ENCODE measurements at regions not wholly inside any gene's neighbourhood (a gene's known extent, or its start where the extent isn't known, plus 50 kb on each side); places are given as distances from the start of the nearest gene placed in this dataset.

DNA sequence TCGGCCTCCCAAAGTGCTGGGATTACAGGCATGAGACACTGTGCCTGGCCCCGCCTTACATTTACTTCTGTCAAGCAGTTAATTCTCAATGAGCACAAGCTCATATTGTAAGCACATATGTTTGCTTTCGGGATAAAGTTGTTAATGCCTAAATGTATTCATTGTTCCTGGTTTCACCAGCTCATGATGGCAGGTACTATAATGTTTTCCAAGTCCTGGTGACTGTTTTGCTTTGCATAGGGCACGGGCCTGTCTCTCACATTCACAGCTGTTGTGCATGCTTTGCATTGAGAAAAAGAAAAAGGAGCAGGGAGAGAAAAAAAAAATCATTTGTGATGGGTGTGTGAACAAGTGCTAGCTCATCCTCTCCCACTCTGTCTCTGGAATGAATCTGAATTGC is 661.2 kb upstream of the TENM3 start:
- no peak for DNase-seq

DNA sequence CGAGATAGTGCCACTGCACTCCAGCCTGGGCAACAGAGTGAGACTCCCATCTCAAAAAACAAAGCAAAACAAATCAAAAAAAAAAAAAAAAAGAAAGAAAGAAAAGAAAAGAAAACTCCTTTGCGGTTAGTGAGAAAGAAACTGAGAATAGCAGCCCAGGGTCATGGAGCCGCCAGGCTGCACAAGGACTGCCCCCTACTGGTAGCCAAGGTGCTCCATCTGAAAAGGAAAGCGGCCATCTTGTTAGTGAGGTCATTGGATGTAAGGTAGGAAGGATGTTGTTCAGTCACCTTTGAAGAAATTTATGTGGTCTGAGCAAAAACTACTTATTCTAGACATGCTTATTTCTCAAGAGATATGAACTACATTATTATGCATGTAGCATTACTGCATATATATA is 660.6 kb upstream of the TENM3 start:
- no peak for DNase-seq

DNA sequence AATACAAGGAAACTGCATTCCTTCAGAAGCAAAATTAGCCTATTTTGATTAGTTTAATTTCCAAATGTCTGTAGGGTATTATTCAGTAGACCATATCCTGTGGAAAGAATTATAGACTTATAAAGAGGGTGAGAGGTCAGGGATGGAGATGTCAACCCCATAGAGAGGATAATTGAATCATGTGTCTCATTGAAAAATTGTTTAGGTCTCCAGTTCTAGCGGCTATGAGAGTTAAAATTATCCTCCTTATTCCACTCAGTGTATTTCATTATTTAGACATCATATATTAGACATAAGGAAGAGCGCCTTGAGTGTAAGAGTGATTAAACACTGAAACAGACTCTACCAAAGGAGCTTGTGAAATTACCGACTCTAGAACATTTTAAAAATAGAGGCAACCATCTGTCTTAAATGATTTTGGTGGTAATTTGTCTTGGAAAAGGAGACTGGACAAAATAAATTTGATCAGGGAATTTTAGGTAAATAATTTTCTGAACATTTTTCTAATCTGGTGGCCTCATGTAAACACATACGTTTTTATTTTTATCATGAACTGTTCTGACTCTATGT is 654.4 kb upstream of the TENM3 start:
- no peak for DNase-seq

DNA sequence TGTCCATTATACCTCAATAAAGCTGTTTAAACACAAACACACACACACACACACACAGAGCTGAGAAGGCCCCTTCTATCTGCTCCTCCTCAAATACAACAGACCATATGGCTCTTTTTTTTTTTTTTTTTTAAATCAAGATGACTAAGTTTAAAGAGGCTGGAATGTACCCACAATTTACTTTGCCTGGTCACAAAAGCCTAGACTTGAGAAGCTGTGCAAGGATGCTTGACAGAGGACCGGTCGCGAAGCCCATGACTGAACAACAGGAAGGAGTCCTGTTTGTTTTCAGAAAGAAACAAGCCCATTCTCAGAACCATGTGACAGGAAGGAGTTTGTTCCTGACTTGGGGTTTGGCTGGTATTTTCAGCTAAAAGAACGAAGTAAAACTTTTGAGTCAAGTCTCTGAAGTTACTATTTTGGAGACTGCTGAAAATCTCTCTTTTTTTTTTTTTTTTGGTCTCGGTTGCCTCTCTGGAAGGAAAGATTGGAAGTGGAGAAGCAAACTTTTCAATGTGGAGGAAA is 650.9 kb upstream of the TENM3 start:
- DNase-seq: no peak

DNA sequence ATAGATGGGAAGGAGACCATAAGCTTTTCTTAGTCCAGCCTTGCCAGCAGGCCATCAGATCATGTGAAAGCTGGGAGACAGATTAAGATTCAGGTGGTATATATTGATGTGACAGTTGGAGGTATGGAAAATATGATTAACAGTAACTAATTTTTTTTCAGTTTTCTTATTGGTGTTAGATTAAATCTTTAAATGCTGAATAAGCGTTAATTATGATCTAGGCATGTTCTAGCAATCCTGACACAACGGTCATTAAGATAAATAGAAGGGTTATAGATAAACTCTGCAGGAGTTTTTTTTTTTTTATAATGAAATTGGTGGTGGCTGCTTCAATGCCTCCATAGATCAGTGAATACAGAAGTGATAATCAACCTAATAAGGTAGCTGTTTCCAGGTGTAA is 649.5 kb upstream of the TENM3 start:
- no peak for DNase-seq

DNA sequence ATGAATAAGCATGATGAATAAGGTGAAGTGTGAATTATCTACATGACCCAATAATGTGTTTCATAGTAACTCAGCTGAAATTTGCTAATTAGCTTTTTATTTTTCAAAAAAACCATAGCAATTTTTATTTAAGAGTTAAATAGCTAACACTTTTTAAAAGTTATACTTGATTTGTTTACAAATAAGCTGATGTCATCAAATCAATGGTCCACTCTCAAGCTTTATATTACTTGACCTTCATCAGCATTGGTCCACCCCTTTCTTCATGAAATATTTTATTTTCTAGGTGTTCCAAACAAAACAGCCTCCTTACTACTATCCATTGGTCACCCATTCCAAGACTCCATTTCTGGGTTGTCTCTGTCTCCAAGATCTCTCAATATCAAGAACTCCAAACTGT is 649.0 kb upstream of the TENM3 start:
- DNase-seq: no peak

DNA sequence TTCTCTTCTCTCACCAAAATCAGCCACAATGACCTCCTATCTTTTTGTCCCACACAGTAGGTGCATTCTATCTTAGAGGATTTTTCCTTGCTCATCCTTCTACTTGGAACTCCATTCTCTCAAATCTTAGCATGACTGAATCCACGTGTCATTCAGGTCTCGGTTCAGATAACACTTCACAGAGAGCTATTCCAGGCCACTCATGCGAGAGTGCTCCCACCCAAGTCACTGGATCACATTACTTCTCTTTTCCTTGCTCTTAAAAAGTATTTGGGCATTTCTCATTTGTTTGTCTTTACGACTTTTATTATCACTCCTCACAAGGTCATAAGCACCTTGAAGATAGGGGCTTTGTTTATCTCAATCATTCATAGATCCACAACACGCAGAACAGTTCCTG is 647.5 kb upstream of the TENM3 start:
- no peak for DNase-seq

DNA sequence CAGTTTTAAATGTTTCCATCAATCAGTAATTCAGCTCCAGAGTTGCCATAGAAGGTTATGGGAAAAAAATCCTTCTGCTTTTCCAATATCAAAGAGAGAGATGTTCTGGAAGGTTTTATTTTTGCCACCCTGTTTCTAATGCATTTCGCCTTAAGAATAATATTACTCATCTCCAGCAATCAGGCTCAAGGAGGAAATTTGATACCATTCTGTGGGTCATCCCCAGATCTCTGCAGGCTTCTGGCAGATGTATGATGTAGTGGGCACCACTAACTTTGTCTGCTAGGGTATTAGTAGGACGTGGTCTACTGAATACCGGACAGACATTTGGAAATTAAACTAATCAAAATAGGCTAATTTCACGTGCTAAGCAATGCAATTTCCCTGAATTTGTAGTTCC is 645.4 kb upstream of the TENM3 start:
- DNase-seq: no peak

DNA sequence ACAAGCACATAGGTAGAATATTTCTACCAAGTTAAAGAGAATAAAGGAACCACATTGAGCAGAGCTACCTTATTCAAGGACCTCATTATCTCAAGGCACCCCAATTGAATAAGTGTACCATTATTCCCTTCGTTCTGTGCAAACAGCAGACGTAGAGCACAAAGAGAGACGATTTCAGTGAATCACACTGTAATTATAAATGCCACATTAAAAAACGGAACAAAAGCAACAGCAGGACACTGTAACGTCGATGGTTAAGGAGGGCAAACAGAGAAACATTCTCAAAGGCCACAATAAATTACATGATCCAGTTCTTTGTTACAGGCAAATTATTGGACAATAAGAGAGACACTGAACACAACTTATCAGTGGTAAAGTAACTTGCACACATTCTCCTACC is 644.1 kb upstream of the TENM3 start:
- no peak for DNase-seq

DNA sequence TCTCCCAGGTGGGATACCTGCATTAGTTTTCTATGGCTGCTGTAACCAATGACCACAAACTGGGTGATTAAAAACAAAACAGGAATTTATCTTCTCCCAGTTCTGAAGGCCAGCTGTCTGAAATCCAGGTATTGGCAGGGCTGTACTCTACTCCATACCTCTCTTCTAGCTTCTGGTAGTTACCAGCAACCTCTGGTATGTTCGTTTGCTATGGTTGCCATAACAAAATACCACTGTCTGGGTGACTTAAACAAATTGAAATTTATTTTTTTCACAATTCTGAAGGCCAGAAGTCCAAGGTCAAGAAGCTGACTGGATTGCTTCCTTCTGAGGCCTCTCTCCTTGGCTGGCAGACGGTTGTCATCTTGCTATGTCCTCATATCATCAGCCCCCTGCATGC is 642.1 kb upstream of the TENM3 start:
- DNase-seq: no peak

DNA sequence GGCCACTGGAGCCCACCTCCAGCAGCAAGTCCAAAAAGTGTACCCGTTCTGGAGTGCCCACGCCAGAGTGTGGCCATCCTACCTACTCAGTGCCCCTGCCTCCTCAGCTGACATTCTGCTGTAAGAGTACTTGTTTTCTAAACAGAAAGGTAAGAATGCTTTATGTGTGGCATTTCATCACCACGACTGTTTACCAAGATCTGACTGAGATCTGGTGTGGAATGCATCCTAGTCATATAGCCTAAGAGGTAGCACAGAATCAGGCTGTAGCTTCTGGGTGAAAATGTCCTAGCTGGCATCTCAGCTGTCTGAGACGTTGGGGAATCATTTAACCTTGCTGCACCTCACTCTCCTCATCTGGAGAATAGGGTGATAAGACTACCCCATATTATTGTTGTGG is 638.7 kb upstream of the TENM3 start:
- DNase-seq: no peak

DNA sequence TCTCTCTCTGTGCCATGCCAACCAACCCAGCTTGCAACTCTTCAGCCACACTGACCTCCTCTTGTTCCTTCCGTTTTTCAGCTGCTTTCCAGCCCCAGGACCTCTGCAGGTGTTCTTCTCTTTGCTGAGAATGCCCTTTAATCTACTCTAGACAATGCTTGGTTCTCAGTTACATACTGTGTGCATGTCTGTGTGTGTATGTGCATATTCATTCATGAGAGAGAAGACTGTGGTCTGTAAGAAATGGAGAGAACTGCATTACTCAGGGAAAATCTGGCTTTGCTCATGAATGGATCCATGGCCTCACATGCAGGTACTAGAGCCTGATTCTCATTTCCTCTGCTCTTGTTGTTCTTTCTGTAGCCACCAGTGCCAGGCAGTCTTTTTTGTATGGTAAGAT is 636.9 kb upstream of the TENM3 start:
- DNase-seq: no peak

DNA sequence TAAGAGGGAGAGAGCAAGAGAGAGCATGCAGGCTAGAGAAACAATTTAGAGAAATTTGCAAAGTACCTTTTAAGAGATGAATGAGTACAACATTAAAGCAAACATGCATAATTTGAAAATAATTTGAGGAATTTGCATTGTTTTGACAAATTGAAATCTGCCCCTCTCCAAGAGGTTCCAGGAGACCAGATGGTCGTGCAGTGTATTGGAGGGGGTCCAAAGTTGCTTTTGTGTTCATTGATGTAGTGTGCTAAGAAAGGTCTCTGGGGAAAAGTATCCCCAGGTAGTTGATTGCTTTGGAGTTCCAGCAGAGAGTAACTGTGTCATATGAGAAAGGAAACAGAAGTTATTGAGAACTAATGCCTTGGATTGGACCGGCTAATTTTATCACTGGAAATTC is 635.0 kb upstream of the TENM3 start:
- no peak for DNase-seq

DNA sequence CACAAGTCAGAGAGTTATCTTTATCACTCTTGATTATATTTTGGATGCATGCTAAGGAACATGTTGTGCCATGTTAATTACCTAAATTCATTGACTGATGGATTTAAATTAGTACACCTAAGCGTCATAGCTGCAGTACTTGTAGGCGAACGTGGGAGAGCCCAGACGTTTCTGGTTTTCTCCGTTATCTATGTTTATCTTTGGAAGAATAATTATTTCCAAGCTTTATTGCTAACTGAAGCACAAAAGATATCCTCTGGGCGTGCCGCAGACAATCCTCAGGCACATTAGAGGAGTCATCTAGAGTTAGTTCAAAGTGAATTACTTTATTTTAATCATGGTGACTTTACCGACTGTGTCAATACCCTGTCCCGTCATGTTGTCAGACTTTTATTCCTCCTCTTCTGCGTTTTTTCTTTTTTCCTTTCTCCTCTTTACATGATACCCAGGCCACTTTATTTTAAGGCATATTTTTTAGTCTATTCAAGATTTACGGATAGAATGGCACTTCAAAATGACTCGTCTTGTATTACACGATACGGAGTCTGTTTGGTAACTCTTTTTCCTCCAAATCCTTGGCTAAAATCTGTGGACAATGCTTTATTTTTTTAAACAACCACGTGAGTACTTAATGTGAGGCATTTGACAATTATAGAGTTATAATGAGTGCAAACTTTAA is 632.0 kb upstream of the TENM3 start:
- DNase-seq: no peak

DNA sequence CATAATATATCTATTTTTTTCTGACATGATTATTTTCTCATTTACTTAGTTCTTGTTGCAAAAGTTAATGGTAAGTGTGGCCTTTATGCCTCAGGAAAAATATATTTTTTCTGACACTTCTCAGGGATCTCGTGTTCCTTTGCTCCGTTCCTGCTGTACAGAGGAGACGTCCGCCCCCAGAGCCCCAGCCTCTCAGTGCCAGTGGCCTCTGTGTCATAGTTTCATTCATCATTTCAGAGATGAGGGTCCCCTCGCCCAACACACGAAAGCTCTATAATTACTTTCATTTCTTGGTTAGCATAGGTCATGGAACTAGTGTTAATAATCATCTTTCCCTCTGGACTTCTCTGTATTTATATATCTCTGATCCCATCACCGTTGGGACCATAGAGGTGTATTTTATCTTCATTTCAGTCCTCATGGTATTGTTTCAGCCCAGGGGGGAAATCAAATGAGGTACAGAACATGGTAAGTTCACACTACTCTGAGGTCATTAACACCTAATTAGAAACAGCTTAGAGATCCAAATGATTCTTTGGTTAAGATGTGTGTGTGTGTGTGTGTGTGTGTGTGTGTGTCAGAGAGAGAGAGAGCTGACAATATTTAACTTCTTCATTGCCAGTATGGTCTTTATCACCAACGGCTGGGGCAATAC is 631.1 kb upstream of the TENM3 start:
- no peak for DNase-seq

DNA sequence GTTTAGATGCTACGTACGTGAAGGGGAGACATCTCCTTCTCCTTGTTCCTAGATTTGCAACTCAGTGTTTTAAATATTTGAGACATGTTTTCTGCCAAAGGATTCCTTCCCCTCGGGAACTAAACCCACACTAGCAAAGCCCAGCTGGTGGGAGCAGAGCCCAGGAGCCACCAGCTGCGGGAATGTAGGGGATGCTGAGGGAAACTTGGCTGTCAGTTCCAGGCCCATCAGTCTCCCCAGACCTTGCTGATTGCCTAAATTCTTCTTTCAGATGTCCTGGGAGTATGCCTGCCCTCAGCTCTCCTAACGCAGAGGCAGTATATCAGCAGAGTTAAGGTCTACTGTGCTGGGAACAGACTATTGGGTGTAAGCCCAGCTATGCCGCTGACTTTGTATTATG is 630.0 kb upstream of the TENM3 start:
- no peak for DNase-seq

DNA sequence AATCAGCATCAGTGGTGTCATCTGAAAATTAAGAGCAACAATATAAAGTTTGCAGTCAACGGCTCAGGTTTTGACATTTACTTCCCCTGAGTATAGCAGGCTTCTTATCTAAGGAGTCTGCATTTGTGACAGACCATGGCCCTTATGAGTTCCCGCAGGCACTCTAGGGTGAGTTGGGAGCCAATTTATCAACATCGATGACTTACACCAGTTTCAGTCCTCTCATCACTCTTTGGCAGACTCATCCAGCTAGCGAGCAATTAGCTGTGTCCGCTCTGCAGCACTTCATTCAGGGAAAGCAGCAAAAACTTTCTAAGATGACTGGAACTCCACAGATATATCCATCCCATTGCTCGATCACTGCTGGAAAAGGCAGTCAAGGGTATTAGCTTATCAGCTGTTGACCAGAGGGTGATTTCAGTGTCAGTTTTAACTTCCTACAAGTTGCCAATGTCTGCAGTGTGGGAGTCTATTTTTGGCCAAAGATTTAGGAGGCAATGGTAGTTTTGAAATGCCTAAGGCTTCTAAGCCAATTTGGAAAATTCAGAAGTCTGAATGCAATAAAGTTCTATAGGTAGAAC is 625.1 kb upstream of the TENM3 start:
- no peak for DNase-seq

DNA sequence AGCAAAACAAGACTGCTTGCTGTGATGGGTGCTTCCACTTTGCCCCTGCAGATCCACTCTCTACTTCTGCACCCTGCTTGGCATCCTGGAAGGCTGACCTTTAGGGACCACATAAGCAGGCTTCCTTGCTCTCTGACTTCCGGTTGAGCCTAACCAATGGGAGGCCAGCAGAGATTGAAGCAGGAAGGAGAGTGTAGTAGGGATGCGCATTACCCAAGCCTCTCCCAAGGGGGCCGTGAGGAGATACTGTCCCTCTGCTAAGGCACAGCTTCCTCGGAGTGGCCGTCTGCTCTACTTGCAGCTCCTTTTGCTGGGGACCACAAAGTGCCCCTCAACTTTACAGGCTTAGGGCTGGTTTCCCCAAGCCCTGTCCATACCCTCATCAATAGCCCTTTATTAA is 624.3 kb upstream of the TENM3 start:
- DNase-seq: no peak

DNA sequence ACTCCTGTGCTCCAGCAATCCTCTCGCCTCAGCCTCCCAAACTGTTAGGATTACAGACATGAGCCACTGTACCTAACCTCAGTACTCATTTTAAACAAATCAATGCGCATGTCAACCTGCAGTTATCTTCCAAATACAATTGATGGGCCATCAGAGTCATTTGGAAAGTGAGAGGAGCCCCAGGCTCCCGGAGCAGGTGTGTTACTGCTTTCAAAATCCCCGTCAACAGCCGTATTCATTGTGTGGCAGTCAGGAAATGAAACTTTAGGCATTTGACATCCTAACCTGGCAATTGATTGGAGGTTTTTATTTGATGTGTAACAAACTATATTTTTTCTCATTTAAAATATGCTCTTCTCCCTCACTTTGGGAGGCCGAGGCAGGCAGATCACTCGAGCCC is 623.6 kb upstream of the TENM3 start:
- no peak for DNase-seq

DNA sequence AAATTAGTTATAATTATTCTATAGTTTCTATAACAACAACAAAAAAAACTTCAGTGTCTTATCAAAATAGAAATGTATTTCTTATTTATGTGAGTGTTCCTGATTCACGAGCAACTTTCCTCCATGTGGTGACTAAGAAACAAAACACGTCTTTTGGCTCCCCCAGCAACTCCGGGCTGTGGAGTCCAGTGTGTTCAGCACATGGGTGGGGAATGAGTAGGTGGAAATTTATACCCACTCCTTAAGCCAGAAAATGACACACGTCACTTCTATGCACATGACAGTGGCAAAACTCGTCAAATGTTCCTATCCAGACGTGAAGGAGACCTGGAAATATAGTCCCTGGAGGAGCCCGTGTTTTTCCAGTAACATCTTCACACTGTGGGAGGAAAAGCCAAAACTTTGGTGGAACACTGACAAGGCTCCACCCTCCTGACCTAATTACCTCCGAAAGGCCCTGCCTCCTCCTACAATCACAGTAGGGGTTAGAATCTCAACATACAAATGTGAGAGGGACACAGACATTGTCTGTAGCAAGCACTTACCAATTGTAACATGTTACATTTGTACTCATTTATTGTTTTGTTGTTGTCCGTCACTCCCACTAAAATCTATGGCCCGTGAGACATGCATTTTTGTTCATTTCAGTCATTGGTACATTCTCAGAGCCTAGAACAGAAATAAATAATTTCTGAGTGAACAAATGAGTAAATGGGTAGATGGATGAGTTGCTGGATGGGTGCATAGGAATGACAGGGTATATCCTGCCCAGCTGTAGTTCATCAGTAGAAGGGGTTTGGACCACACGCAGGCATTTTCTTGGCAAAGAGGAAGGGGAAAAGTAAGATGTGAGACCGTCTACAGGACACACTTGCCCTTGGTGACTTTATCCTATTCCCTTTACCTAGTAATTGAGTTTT is 605.8 kb upstream of the TENM3 start:
- DNase-seq: no peak

DNA sequence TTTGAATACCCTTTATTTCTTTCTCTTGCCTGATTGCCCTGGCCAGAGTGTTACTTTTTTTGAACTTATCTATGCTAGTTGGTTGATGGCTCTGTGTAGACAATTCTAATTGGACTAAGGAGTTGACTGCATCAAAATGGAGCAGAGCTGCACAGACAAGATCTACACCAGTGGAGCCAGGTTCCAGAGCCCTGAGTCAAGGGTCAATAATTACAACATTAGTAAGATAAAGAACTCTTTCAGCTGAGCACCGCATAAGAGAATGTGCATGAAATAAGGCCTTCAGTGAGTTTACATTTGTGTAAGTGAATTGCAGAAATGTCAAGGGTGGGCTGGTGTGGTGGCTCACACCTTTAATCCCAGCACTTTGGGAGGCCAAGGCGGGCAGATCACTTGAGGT is 599.7 kb upstream of the TENM3 start:
- DNase-seq: no peak

DNA sequence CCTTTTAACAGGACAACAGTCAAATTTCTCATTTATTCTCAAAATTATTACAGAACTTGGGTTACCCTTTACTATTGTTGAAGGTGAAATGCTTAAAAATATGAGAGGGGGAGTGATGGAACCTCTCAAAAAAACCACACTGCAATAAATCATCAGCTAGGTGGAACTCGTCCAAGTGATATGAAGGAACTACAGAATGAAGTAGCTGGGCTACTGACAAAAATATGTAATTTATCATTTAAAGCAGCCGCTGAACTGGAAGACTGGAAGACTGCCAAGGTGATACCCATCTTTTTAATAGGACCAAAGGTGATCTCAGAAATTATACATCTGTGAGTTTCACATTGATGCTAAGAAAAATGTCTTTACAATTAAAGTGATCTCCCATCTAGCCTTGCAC is 597.7 kb upstream of the TENM3 start:
- DNase-seq: no peak

DNA sequence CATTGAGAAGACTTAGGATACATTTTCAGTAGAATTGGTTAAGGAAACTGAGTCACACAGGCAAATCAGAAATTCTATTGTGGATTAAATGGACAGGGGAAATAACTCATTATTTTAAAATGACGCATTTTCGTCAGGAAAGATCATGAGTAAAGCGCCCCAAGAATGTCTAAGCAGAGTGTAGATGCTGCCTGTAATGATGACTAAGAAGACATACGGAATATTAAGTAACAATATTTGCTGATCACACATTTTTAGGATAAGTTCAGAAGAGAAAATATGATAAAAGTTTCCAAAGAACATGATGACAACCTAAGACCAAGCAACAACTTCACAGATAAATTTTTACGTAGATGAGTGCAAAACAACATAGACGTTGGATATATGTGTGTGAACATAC is 596.3 kb upstream of the TENM3 start:
- DNase-seq: no peak
